Karpas-422 (cell line): ENCODE measurements at regions not wholly inside any gene's neighbourhood (a gene's known extent, or its start where the extent isn't known, plus 50 kb on each side); places are given as distances from the start of the nearest gene placed in this dataset.

ENCODE experiments used
- DNase-seq: peaks from one replicate; pipeline ENCODE4 v3.0.0-alpha.2; 2015
- H2AFZ ChIP-seq: fragments of 200-600 bp; sonication (generic); 2 replicates; pipeline ENCODE4 v1.6.1; 2014; ENCODE audit warnings: antibody characterized with exemption, low read length, mixed read lengths
- H3K27ac ChIP-seq: fragments of 200-600 bp; sonication (generic); 2 replicates; pipeline ENCODE4 v1.5.1; 2014; ENCODE audit warnings: mild to moderate bottlenecking, low read length, moderate library complexity
- H3K27me3 ChIP-seq: fragments of 200-600 bp; sonication (generic); 2 replicates; pipeline ENCODE4 v1.6.1; 2014; ENCODE audit warnings: low read length, mixed read lengths
- H3K36me3 ChIP-seq: fragments of 200-600 bp; sonication (generic); 2 replicates; pipeline ENCODE4 v1.6.1; 2014; ENCODE audit warnings: low read length, mixed read lengths; ENCODE audit not compliant: insufficient read depth
- H3K4me1 ChIP-seq: fragments of 200-600 bp; sonication (generic); 2 replicates; pipeline ENCODE4 v1.6.1; 2014; ENCODE audit warnings: mild to moderate bottlenecking, low read length, mixed read lengths
- H3K4me2 ChIP-seq: fragments of 200-600 bp; sonication (generic); 2 replicates; pipeline ENCODE4 v1.6.1; 2014; ENCODE audit warnings: low read length, low read depth, mild to moderate bottlenecking; ENCODE audit not compliant: poor library complexity, severe bottlenecking
- H3K4me3 ChIP-seq: fragments of 200-600 bp; sonication (generic); 2 replicates; pipeline ENCODE4 v1.5.1; 2014; ENCODE audit warnings: mild to moderate bottlenecking, antibody characterized with exemption, low read length, mixed read lengths
- H3K79me2 ChIP-seq: fragments of 200-600 bp; sonication (generic); 2 replicates; pipeline ENCODE4 v1.6.1; 2014; ENCODE audit warnings: mild to moderate bottlenecking, low read length, mixed read lengths
- H3K9ac ChIP-seq: fragments of 200-600 bp; sonication (generic); 2 replicates; pipeline ENCODE4 v1.6.0; 2014; ENCODE audit warnings: low read length
- H3K9me2 ChIP-seq: fragments of 200-600 bp; sonication (generic), shearing (Covaris generic); replicated peaks from 2 replicates; pipeline ENCODE4 v1.6.0; 2014; ENCODE audit warnings: mild to moderate bottlenecking, low read length, moderate library complexity; ENCODE audit not compliant: insufficient read depth
- H3K9me3 ChIP-seq: fragments of 300-700, 200-600 bp; sonication (generic); 2 replicates; pipeline ENCODE4 v1.6.1; 2014; ENCODE audit warnings: low read length, mixed read lengths
- H4K20me1 ChIP-seq: fragments of 200-600 bp; sonication (generic); 2 replicates; pipeline ENCODE4 v1.6.1; 2014; ENCODE audit warnings: mild to moderate bottlenecking, antibody characterized with exemption, low read length, low read depth; ENCODE audit not compliant: insufficient read depth

GRCh38 chr10:53570221-53570620 lies 797.6 kb upstream of the MBL2 start:
- Histone ChIP-seq H3K4me2 (no peak overlapping the region), H3K9ac (no peak overlapping the region), H3K27me3 (no peaks in the 10 kb centered on the region), H3K9me2 (no peaks in the 10 kb centered on the region), H3K9me3 (peaks cover 19% of the 10 kb centered on the region), H3K79me2 (no peaks in the 10 kb centered on the region), H3K27ac (no peak overlapping the region), H4K20me1 (no peaks in the 10 kb centered on the region), H3K4me3 (no peak overlapping the region), H3K4me1 (no peaks in the 10 kb centered on the region), H3K36me3 (no peaks in the 10 kb centered on the region), H2AFZ (no peak overlapping the region)
- no peak for DNase-seq

GRCh38 chr10:53569455-53569854 lies 796.9 kb upstream of the MBL2 start:
- Histone ChIP-seq H3K4me2 (no peak overlapping the region), H3K27me3 (no peaks in the 10 kb centered on the region), H3K27ac (no peak overlapping the region), H3K79me2 (no peaks in the 10 kb centered on the region), H3K9me2 (no peaks in the 10 kb centered on the region), H4K20me1 (no peaks in the 10 kb centered on the region), H3K36me3 (no peaks in the 10 kb centered on the region), H3K9ac (no peak overlapping the region), H3K4me1 (no peaks in the 10 kb centered on the region), H3K9me3 (peaks cover 19% of the 10 kb centered on the region), H2AFZ (no peak overlapping the region), H3K4me3 (no peak overlapping the region)
- no peak for DNase-seq

GRCh38 chr10:53548664-53549063 lies 776.1 kb upstream of the MBL2 start:
- Histone ChIP-seq H3K9me3 (peaks cover 39% of the 10 kb centered on the region), H3K4me1 (no peaks in the 10 kb centered on the region), H3K79me2 (no peaks in the 10 kb centered on the region), H3K9me2 (no peaks in the 10 kb centered on the region), H3K9ac (no peak overlapping the region), H3K27ac (no peak overlapping the region), H3K27me3 (no peaks in the 10 kb centered on the region), H4K20me1 (no peaks in the 10 kb centered on the region), H3K4me2 (no peak overlapping the region), H2AFZ (no peak overlapping the region), H3K36me3 (no peaks in the 10 kb centered on the region), H3K4me3 (no peak overlapping the region)
- no peak for DNase-seq

GRCh38 chr10:53547364-53547763 lies 774.8 kb upstream of the MBL2 start:
- Histone ChIP-seq H3K4me2 (no peak overlapping the region), H3K27me3 (no peaks in the 10 kb centered on the region), H4K20me1 (no peaks in the 10 kb centered on the region), H3K9ac (no peak overlapping the region), H3K27ac (no peak overlapping the region), H2AFZ (no peak overlapping the region), H3K79me2 (no peaks in the 10 kb centered on the region), H3K36me3 (no peaks in the 10 kb centered on the region), H3K4me3 (no peak overlapping the region), H3K9me3 (peaks cover 40% of the 10 kb centered on the region), H3K4me1 (no peaks in the 10 kb centered on the region), H3K9me2 (no peaks in the 10 kb centered on the region)
- DNase-seq = no peak

- no peak for DNase-seq
- Histone ChIP-seq H4K20me1 (no peaks in the 10 kb centered on the region), H3K27me3 (no peaks in the 10 kb centered on the region), H3K9me3 (peaks cover 30% of the 10 kb centered on the region), H3K9ac (no peak overlapping the region), H3K79me2 (no peaks in the 10 kb centered on the region), H3K9me2 (no peaks in the 10 kb centered on the region), H3K36me3 (no peaks in the 10 kb centered on the region), H3K27ac (no peak overlapping the region), H3K4me3 (no peak overlapping the region), H3K4me1 (no peaks in the 10 kb centered on the region), H2AFZ (no peak overlapping the region), H3K4me2 (no peak overlapping the region)
These were observed 770.8 kb upstream of the MBL2 start for GRCh38 chr10:53543410-53543809.

GRCh38 chr10:53537508-53537907 lies 764.9 kb upstream of the MBL2 start:
- Histone ChIP-seq H3K9me3 (peaks cover 34% of the 10 kb centered on the region), H3K4me3 (no peak overlapping the region), H2AFZ (no peak overlapping the region), H3K9me2 (no peaks in the 10 kb centered on the region), H3K27me3 (no peaks in the 10 kb centered on the region), H3K79me2 (no peaks in the 10 kb centered on the region), H3K36me3 (no peaks in the 10 kb centered on the region), H3K9ac (no peak overlapping the region), H4K20me1 (no peaks in the 10 kb centered on the region), H3K4me2 (no peak overlapping the region), H3K4me1 (no peaks in the 10 kb centered on the region), H3K27ac (no peak overlapping the region)
- DNase-seq = no peak

- no peak for DNase-seq
- H3K27me3 ChIP-seq = no peaks in the 10 kb centered on the region
- no peak overlapping the region for H2AFZ ChIP-seq
- H3K4me1 ChIP-seq = no peaks in the 10 kb centered on the region
- no peaks in the 10 kb centered on the region for H4K20me1 ChIP-seq
- H3K79me2 ChIP-seq = no peaks in the 10 kb centered on the region
- H3K27ac ChIP-seq = no peak overlapping the region
- H3K9me2 ChIP-seq = no peaks in the 10 kb centered on the region
- no peak overlapping the region for H3K4me2 ChIP-seq
- no peaks in the 10 kb centered on the region for H3K36me3 ChIP-seq
- no peak overlapping the region for H3K9ac ChIP-seq
- no peak overlapping the region for H3K4me3 ChIP-seq
- peaks cover 28% of the 10 kb centered on the region for H3K9me3 ChIP-seq
These were observed 763.7 kb upstream of the MBL2 start for GRCh38 chr10:53536322-53536721.

- no peaks in the 10 kb centered on the region for H3K79me2 ChIP-seq
- no peak for DNase-seq
- no peak overlapping the region for H3K9ac ChIP-seq
- H3K27ac ChIP-seq = no peak overlapping the region
- H3K4me2 ChIP-seq = no peak overlapping the region
- no peak overlapping the region for H3K4me3 ChIP-seq
- H3K36me3 ChIP-seq = no peaks in the 10 kb centered on the region
- H2AFZ ChIP-seq = no peak overlapping the region
- peaks cover 29% of the 10 kb centered on the region for H3K9me3 ChIP-seq
- H4K20me1 ChIP-seq = no peaks in the 10 kb centered on the region
- no peaks in the 10 kb centered on the region for H3K9me2 ChIP-seq
- H3K27me3 ChIP-seq = no peaks in the 10 kb centered on the region
- H3K4me1 ChIP-seq = no peaks in the 10 kb centered on the region
These were observed 761.8 kb upstream of the MBL2 start for GRCh38 chr10:53534428-53534827.

GRCh38 chr10:53528974-53529373 lies 756.4 kb upstream of the MBL2 start:
- Histone ChIP-seq H3K9ac (no peak overlapping the region), H3K9me3 (peaks cover 17% of the 10 kb centered on the region), H2AFZ (no peak overlapping the region), H3K4me1 (no peaks in the 10 kb centered on the region), H4K20me1 (no peaks in the 10 kb centered on the region), H3K27me3 (no peaks in the 10 kb centered on the region), H3K27ac (no peak overlapping the region), H3K4me3 (no peak overlapping the region), H3K36me3 (no peaks in the 10 kb centered on the region), H3K4me2 (no peak overlapping the region), H3K79me2 (no peaks in the 10 kb centered on the region), H3K9me2 (no peaks in the 10 kb centered on the region)
- DNase-seq = no peak
